ENCODE measurements at regions not wholly inside any gene's neighbourhood (a gene's known extent, or its start where the extent isn't known, plus 50 kb on each side); places are given as distances from the start of the nearest gene placed in this dataset.
"Not testable (repeated sequence)": the region's sequence is repeated elsewhere in the genome, so short reads cannot be mapped to it uniquely, and the experiment has no call there.

GRCh38 chr5:15384176-15384575 is 115.8 kb upstream of the FBXL7 start:
- no peak for DNase-seq (ENCODE audit: low read depth)

GRCh38 chr5:15383469-15383868 is 116.5 kb upstream of the FBXL7 start:
- no peak for DNase-seq (ENCODE audit: low read depth)

- no peak for DNase-seq (ENCODE audit: low read depth)
These were observed 117.0 kb upstream of the FBXL7 start for GRCh38 chr5:15383021-15383420.

DNA sequence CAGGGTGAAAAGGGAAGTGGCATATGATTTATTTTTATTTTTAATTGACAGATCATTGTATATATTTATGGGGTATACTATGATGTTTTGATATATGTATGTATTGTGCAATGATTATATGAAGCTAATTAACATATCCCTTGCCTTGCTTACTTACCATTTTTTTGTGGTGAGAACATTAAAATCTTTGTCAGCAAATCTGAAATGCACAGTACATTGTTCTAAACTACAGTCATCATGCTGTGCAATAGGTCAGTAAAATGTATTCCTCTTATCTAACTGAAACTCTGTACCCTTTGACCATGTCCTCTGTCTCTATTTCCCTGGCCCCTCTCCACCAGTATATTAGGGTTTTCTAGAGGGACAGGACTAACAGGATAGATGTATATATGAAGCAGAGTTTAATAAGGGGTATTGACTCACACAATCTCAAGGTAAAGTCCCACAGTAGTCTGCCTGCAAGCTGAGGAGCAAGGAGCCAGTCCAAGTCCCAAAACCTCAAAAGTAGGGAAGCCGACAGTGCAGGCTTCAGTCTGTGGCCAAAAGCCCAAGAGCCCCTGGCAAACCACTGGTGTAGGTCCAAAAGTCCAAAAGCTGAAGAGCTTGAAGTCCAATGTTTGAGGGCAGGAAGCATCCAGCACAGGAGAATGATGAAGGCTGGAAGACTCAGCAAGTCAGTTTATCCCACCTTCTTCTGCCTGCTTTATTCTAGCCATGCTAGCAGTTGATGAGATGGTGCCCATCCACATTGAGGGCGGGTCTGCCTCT is 122.2 kb upstream of the FBXL7 start:
- no peak for DNase-seq (ENCODE audit: low read depth)

DNA sequence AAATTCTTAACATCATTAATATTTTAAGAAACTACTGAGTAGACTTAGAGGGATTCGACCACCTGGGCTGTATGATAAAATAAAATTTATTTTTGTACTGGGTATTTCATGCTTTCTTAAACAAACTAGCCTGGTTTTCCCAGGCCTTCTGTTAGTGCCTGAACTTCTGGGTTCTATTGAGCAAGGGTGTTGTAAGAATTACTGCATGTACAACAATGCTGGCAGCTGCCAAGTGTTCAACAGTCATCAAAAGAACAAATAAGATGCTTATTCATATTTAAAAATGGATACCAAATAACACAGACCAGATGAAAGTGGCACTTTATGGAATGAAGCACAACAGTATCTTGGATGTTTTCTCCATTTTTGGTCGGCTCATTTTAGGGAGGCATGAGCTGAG is 123.2 kb upstream of the FBXL7 start:
- DNase-seq (ENCODE audit: low read depth) = no peak

GRCh38 chr5:15376088-15376487 is 123.9 kb upstream of the FBXL7 start:
- DNase-seq (ENCODE audit: low read depth) = no peak

DNA sequence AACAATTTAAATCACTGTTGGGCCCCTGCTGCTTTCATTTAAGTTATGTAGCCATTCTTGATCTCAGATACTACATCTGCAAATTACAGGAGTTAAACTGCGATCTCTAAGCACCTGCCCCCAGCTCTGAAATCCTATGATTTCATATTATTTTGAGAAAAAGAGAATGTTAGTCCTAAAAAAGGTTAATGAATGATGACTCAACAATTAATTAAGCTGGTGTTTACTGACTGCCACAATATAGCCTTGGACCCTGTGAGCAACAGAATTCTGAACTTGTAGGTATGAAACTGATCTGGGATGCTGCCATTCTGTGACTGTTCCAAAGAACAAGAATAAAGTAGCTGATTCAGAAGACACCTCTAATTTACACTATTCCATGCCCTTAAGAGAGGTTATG is 124.4 kb upstream of the FBXL7 start:
- DNase-seq (ENCODE audit: low read depth) = no peak

- no peak for DNase-seq (ENCODE audit: low read depth)
These were observed 125.1 kb upstream of the FBXL7 start for GRCh38 chr5:15374886-15375285.

- DNase-seq (ENCODE audit: low read depth) = no peak
These were observed 126.8 kb upstream of the FBXL7 start for GRCh38 chr5:15373151-15373550.

DNA sequence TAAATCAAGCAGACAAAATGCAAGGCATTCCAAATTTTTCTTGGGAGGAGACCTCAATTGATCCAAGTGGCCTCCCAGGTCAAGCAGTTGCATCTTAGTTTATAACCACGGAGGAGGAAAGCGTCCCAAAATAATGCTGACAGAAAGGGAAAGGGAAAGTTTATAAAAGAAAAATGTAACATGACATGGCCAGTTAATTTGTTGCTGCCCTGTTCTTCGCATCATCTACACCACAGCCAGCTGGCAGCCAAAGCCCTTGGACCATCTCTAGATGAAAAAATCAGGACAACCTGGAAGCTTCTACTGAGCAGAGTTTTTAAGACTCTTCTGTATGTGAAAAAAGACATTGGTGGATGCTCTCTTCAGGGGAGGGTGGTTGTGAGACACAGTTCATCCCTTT is 128.8 kb upstream of the FBXL7 start:
- DNase-seq (ENCODE audit: low read depth) = no peak

- no peak for DNase-seq (ENCODE audit: low read depth)
These were observed 131.1 kb upstream of the FBXL7 start for GRCh38 chr5:15368835-15369234.

- no peak for DNase-seq (ENCODE audit: low read depth)
These were observed 132.5 kb upstream of the FBXL7 start for GRCh38 chr5:15367489-15367888.

- DNase-seq (ENCODE audit: low read depth) = peak; percentile 14
These were observed 133.1 kb upstream of the FBXL7 start for GRCh38 chr5:15366676-15367391.

GRCh38 chr5:15365070-15365469 is 134.9 kb upstream of the FBXL7 start:
- peak; percentile 45 for DNase-seq (ENCODE audit: low read depth)

DNA sequence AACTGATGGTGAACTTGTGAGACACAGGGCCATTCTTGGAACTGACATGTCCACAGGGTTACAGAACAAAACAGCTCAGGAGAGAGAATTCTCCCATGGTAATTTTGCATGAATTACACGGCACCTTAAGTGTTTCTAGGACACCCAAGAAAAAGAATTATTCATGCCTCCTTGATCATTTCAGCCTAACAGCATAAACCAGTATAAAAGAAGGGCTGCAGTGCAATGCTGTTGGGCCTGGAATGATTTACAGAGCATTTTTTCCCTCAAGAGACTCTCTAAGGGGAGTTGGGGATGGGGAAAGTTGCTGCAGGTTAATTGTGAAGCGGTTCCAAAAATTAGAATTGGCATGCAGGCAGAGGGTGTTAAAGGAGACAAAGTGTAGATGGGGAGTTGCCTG is 136.4 kb upstream of the FBXL7 start:
- no peak for DNase-seq (ENCODE audit: low read depth)

- DNase-seq (ENCODE audit: low read depth) = not testable (repeated sequence)
These were observed 142.9 kb upstream of the FBXL7 start for GRCh38 chr5:15357092-15357453.

DNA sequence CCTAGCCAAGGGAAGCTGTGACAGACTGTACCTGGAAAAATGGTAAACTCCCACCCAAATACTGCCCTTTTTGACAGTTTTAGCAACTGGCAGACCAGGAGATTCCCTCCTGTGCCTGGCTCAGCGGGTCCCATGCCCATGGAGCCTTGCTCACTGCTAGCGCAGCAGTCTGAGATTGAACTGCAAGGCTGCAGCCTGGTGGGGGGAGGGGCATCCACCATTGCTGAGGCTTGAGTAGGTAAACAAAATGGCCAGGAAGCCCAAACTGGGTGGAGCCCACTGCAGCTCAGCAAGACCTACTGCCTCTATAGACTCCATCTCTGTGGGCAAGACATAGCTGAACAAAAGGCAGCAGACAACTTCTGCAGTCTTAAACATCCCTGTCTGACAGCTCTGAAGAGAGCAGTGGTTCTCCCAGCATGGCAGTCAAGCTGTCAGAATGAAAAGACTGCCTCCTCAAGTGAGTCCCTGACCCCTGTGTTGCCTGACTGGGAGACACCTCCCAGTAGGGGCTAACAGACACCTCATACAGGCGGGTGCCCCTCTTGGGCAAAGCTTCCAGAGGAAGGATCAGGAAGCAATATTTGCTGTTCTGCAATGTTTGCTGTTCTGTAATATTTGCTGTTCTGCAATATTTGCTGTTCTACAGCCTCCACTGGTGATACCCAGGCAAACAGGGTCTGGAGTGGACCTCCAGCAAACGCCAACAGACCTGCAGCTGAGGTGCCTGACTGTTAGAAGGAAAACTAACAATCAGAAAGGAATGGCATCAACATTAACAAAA is 143.5 kb upstream of the FBXL7 start:
- DNase-seq (ENCODE audit: low read depth) = not testable (repeated sequence)

GRCh38 chr5:15354021-15354420 is 146.0 kb upstream of the FBXL7 start:
- DNase-seq (ENCODE audit: low read depth) = peak; percentile 10

GRCh38 chr5:15353086-15353645 is 146.8 kb upstream of the FBXL7 start:
- DNase-seq (ENCODE audit: low read depth) = no peak

- DNase-seq (ENCODE audit: low read depth) = no peak
These were observed 149.4 kb upstream of the FBXL7 start for GRCh38 chr5:15350614-15351013.

DNA sequence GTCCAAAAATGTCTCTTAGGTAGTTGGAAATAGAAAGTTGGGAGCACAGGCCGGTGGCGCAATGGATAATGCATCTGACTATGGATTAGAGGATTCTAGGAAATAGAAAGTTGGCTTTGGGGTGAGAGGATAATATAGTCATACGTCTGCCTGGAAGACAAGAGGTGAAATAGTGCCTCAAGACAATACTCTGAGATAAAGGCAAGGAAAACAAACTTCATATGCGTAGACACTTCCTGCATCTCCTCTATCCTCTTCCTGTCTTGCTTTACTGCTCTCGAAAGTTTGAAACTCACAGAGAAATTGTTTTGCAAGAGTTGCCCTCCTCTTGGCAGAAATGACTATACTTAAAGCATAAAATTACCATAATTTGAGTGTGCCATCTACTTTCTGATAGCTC is 153.2 kb upstream of the FBXL7 start:
- no peak for DNase-seq (ENCODE audit: low read depth)

GRCh38 chr5:15344954-15345353 is 155.0 kb upstream of the FBXL7 start:
- no peak for DNase-seq (ENCODE audit: low read depth)

- no peak for DNase-seq (ENCODE audit: low read depth)
These were observed 161.4 kb upstream of the FBXL7 start for GRCh38 chr5:15338546-15338945.
